ENCODE measurements at regions not wholly inside any gene's neighbourhood (a gene's known extent, or its start where the extent isn't known, plus 50 kb on each side); places are given as distances from the start of the nearest gene placed in this dataset.

DNA sequence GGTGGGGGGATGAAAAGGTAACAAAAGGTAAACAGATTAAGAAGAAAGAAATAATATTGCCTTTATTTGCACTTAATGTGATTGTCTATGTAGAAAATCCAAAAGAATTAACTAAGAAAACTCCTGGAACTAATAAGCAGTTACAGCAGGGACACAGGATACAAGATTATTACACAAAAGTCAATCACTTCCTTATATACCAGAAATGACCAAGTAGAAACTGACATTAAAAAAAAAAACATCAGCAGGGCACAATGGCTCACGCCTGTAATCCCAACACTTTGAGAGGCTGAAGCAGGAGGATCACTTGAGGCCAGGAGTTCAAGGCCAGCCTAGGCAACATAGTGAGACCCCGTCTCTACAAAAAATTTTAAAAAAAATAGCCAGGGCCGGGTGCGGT lies 123.2 kb upstream of the RIPOR2 start:
- TF ChIP-seq ZNF780A (CRISPR knock-in tag; IDR thresholded peaks at IDR 0.05) (no peak), FOXK2 (IDR thresholded peaks at IDR 0.05) (no peak), BCL6 (CRISPR knock-in tag; IDR thresholded peaks at IDR 0.05) (no peak), REST (IDR thresholded peaks at IDR 0.05; ENCODE audit: borderline replicate concordance in 1 of 2, low read depth in 1 of 2, low read length in 2 of 2) (no peak), POLR2AphosphoS5 (IDR thresholded peaks at IDR 0.05; ENCODE audit: low read depth, low read length) (no peak), CTCF (CRISPR knock-in tag; IDR thresholded peaks at IDR 0.05) (no peak), YY1 (IDR thresholded peaks at IDR 0.05; ENCODE audit: insufficient read depth, insufficient replicate concordance, low read depth, low read length) (no peak), HNRNPL (IDR thresholded peaks at IDR 0.05; ENCODE audit: low read depth, low read length) (no peak), BRD4 (CRISPR knock-in tag; IDR thresholded peaks at IDR 0.05) (no peak), PHF8 (CRISPR knock-in tag; IDR thresholded peaks at IDR 0.05) (no peak)
- TF ChIP-seq, protein P1, sequence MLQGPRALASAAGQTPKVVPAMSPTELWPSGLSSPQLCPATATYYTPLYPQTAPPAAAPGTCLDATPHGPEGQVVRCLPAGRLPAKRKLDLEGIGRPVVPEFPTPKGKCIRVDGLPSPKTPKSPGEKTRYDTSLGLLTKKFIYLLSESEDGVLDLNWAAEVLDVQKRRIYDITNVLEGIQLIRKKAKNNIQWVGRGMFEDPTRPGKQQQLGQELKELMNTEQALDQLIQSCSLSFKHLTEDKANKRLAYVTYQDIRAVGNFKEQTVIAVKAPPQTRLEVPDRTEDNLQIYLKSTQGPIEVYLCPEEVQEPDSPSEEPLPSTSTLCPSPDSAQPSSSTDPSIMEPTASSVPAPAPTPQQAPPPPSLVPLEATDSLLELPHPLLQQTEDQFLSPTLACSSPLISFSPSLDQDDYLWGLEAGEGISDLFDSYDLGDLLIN (CRISPR knock-in tag; IDR thresholded peaks at IDR 0.05; ENCODE audit: borderline replicate concordance): no peak
